Naive thymus-derived CD4-positive, alpha-beta T cell (primary cell): ENCODE measurements at regions not wholly inside any gene's neighbourhood (a gene's known extent, or its start where the extent isn't known, plus 50 kb on each side); places are given as distances from the start of the nearest gene placed in this dataset.

ENCODE experiments used
- ATAC-seq: fragments of 150-1000 bp; cut with Tn5 transposase; 2 replicates; pipeline ENCODE4 v1.10.0; 2021; ENCODE audit warnings: mild to moderate bottlenecking, moderate library complexity
- CTCF ChIA-PET: fragments of 350-600 bp; sonication (Branson Sonifier 250); formaldehyde crosslinking; loops from one replicate; lab custom pipeline; 2021; ENCODE audit warnings: antibody characterized with exemption; lab: Charles Lee
- POLR2A ChIA-PET: fragments of 350-600 bp; sonication (Branson Sonifier 250); formaldehyde crosslinking; loops from one replicate; lab custom pipeline; 2021; ENCODE audit warnings: antibody characterized with exemption, inconsistent platforms; lab: Charles Lee
- DNase-seq, 9 donors: peaks; one replicate each; pipeline versions ENCODE4 v3.0.0 to v3.0.0-alpha.2; 2020 to 2022; ENCODE audit warnings: mixed read lengths in 1 of 9
- H3K27ac ChIP-seq: one replicate; pipeline ENCODE4 v1.7.0; 2013; ENCODE audit warnings: mild to moderate bottlenecking, low read depth, low read length, moderate library complexity
- H3K27me3 ChIP-seq, 2 donors: one replicate each; pipeline ENCODE4 v1.7.0; 2013; ENCODE audit warnings: low read length in 2 of 2, mild to moderate bottlenecking in 2 of 2, moderate library complexity in 2 of 2; ENCODE audit not compliant: control insufficient read depth in 2 of 2, insufficient read depth in 2 of 2
- H3K36me3 ChIP-seq, 3 experiments: 1 replicate in 2 of 3; 2 replicates in 1 of 3; pipeline ENCODE4 v1.7.0; 2013; ENCODE audit warnings: low read length in 3 of 3, mild to moderate bottlenecking in 3 of 3, moderate library complexity in 1 of 3; ENCODE audit not compliant: insufficient read depth in 3 of 3, control insufficient read depth in 2 of 3
- H3K4me1 ChIP-seq, 2 donors: one replicate each; pipeline ENCODE4 v1.7.0; 2013; ENCODE audit warnings: low read length in 2 of 2, mild to moderate bottlenecking in 2 of 2, moderate library complexity in 1 of 2; ENCODE audit not compliant: control insufficient read depth in 2 of 2, insufficient read depth in 2 of 2
- H3K4me3 ChIP-seq: 2 replicates; pipeline ENCODE4 v1.7.0; 2013; ENCODE audit warnings: mild to moderate bottlenecking, low read length
- H3K9me3 ChIP-seq, 3 experiments: 1 replicate in 2 of 3; 2 replicates in 1 of 3; pipeline ENCODE4 v1.7.0; 2013; ENCODE audit warnings: low read length in 3 of 3; ENCODE audit not compliant: control insufficient read depth in 2 of 3
- H3K27ac Mint-ChIP-seq, 9 donors: one replicate each; pipeline ENCODE4 v1.8.0; 2020 to 2022; ENCODE audit warnings: mixed read lengths in 9 of 9, mild to moderate bottlenecking in 8 of 9, moderate library complexity in 5 of 9, inconsistent platforms in 2 of 9
- H3K27me3 Mint-ChIP-seq, 5 donors: one replicate each; pipeline ENCODE4 v1.8.0; 2021 to 2022; ENCODE audit warnings: mixed read lengths in 5 of 5, mild to moderate bottlenecking in 1 of 5
- H3K36me3 Mint-ChIP-seq, 5 donors: one replicate each; pipeline ENCODE4 v1.8.0; 2020 to 2022; ENCODE audit warnings: mixed read lengths in 5 of 5, mild to moderate bottlenecking in 3 of 5, inconsistent platforms in 1 of 5
- H3K4me1 Mint-ChIP-seq, 7 donors: one replicate each; pipeline ENCODE4 v1.8.0; 2020 to 2022; ENCODE audit warnings: mixed read lengths in 7 of 7, mild to moderate bottlenecking in 3 of 7, inconsistent platforms in 1 of 7
- H3K4me3 Mint-ChIP-seq, 10 donors: one replicate each; pipeline ENCODE4 v1.8.0; 2020 to 2022; ENCODE audit warnings: mild to moderate bottlenecking in 10 of 10, mixed read lengths in 10 of 10, moderate library complexity in 6 of 10, inconsistent platforms in 2 of 10
- H3K9me3 Mint-ChIP-seq, 11 donors: one replicate each; pipeline ENCODE4 v1.8.0; 2020 to 2022; ENCODE audit warnings: mixed read lengths in 11 of 11, mild to moderate bottlenecking in 4 of 11, inconsistent platforms in 1 of 11, moderate library complexity in 1 of 11
- intact Hi-C, 2 donors: fragments of 100-400 bp; cut with micrococcal nuclease; formaldehyde crosslinking; loops; one replicate each; pipeline ENCODE4 v1.15.1; 2023

- ChIA-PET CTCF (interaction anchor here (4.4 kb wide), 1 partner anchor 1031 kb away, joined by 27 read pairs; no protein-coding TSS in a partner anchor), POLR2A (interaction anchor here (0.5 kb wide), 1 partner anchor 35 kb away, joined by 4 read pairs; no protein-coding TSS in a partner anchor)
- Mint-ChIP-seq H3K36me3 (no peaks in the 10 kb centered on the region), H3K9me3 (no peaks in the 10 kb centered on the region), H3K4me1 (peaks cover 0 to 13% (median 5%) of the 10 kb centered on the region in 7 donors), H3K27ac (no peak overlapping the region), H3K4me3 (no peak overlapping the region), H3K27me3 (peaks cover 0 to 7% (median 4%) of the 10 kb centered on the region in 5 donors)
- peak; percentile 12 for ATAC-seq
- DNase-seq: no peak
- H3K27me3 ChIP-seq: no peaks in the 10 kb centered on the region
- H3K4me3 ChIP-seq: no peak overlapping the region
- peaks cover 0 to 3% of the 10 kb centered on the region in 2 donors for H3K4me1 ChIP-seq
- no peak overlapping the region for H3K27ac ChIP-seq
- H3K36me3 ChIP-seq: no peaks in the 10 kb centered on the region
- H3K9me3 ChIP-seq: no peaks in the 10 kb centered on the region
- intact Hi-C loops: loop anchor here in 1 of 2 donors (5.0 kb wide), 3 partner anchors 202 to 1197 kb away; no protein-coding TSS in a partner anchor
Measured at GRCh38 chr2:217714287-217714751, 288.5 kb downstream of the TNS1 start.

GRCh38 chr2:217713395-217714286 is 289.2 kb downstream of the TNS1 start:
- no peak overlapping the region for H3K4me3 ChIP-seq
- H3K4me3 Mint-ChIP-seq: no peak overlapping the region
- no peak overlapping the region for H3K27ac ChIP-seq
- ChIA-PET CTCF (interaction anchor here (0.5 to 4.4 kb wide), 12 partner anchors 9 to 1030 kb away, joined by 3 to 27 read pairs (median 4); no protein-coding TSS in a partner anchor), POLR2A (interaction anchor here (0.5 kb wide), 1 partner anchor 35 kb away, joined by 4 read pairs; no protein-coding TSS in a partner anchor)
- peaks cover 0 to 13% (median 5%) of the 10 kb centered on the region in 7 donors for H3K4me1 Mint-ChIP-seq
- H3K27me3 Mint-ChIP-seq: peaks cover 0 to 7% (median 4%) of the 10 kb centered on the region in 5 donors
- DNase-seq: peak; percentile 42 to 77 (median 66)
- no peaks in the 10 kb centered on the region for H3K36me3 Mint-ChIP-seq
- no peaks in the 10 kb centered on the region for H3K27me3 ChIP-seq
- no peaks in the 10 kb centered on the region for H3K36me3 ChIP-seq
- peak; percentile 84 for ATAC-seq
- H3K9me3 Mint-ChIP-seq: no peaks in the 10 kb centered on the region
- no peaks in the 10 kb centered on the region for H3K9me3 ChIP-seq
- H3K4me1 ChIP-seq: peaks cover 0 to 3% of the 10 kb centered on the region in 2 donors
- H3K27ac Mint-ChIP-seq: no peak overlapping the region
- intact Hi-C loops: loop anchor here (1.0 to 5.0 kb wide), 9 partner anchors 43 to 1196 kb away; no protein-coding TSS in a partner anchor

- DNase-seq (no peak), ATAC-seq (no peak)
- Mint-ChIP-seq H3K4me3 (no peak overlapping the region), H3K27me3 (peaks cover 0 to 7% (median 0%) of the 10 kb centered on the region in 5 donors), H3K9me3 (no peaks in the 10 kb centered on the region), H3K27ac (no peak overlapping the region), H3K4me1 (peaks cover 0 to 13% (median 5%) of the 10 kb centered on the region in 7 donors), H3K36me3 (no peaks in the 10 kb centered on the region)
- no peak overlapping the region for H3K27ac ChIP-seq
- ChIA-PET CTCF (interaction anchor here (1.0 to 4.4 kb wide), 5 partner anchors 10 to 1029 kb away, joined by 3 to 27 read pairs (median 4); no protein-coding TSS in a partner anchor), POLR2A (no interaction called here)
- no peaks in the 10 kb centered on the region for H3K36me3 ChIP-seq
- no peak overlapping the region for H3K4me3 ChIP-seq
- H3K9me3 ChIP-seq: no peaks in the 10 kb centered on the region
- intact Hi-C loops: loop anchor here in 1 of 2 donors (2.0 to 5.0 kb wide), 4 partner anchors 62 to 1195 kb away; no protein-coding TSS in a partner anchor
- no peaks in the 10 kb centered on the region for H3K27me3 ChIP-seq
- peaks cover 0 to 3% of the 10 kb centered on the region in 2 donors for H3K4me1 ChIP-seq
Measured at GRCh38 chr2:217712431-217712830, 290.4 kb downstream of the TNS1 start.

- Mint-ChIP-seq H3K27ac (no peak overlapping the region), H3K4me1 (peaks cover 0 to 13% (median 3%) of the 10 kb centered on the region in 7 donors), H3K27me3 (peaks cover 0 to 7% (median 3%) of the 10 kb centered on the region in 5 donors), H3K9me3 (no peaks in the 10 kb centered on the region), H3K36me3 (no peaks in the 10 kb centered on the region), H3K4me3 (no peak overlapping the region)
- no peak overlapping the region for H3K4me3 ChIP-seq
- no peaks in the 10 kb centered on the region for H3K27me3 ChIP-seq
- no peaks in the 10 kb centered on the region for H3K36me3 ChIP-seq
- DNase-seq: no peak
- H3K4me1 ChIP-seq: peaks cover 0 to 3% of the 10 kb centered on the region in 2 donors
- no peak for ATAC-seq
- CTCF ChIA-PET: no interaction called here
- POLR2A ChIA-PET: no interaction called here
- intact Hi-C loops: loop anchor here in 1 of 2 donors (5.0 kb wide), 3 partner anchors 199 to 1194 kb away; no protein-coding TSS in a partner anchor
- H3K27ac ChIP-seq: no peak overlapping the region
- H3K9me3 ChIP-seq: no peaks in the 10 kb centered on the region
Measured at GRCh38 chr2:217711188-217711587, 291.6 kb downstream of the TNS1 start.

GRCh38 chr2:217710211-217710765 is 292.5 kb downstream of the TNS1 start:
- H3K36me3 ChIP-seq: no peaks in the 10 kb centered on the region
- peaks cover 0 to 13% (median 3%) of the 10 kb centered on the region in 7 donors for H3K4me1 Mint-ChIP-seq
- no peak overlapping the region for H3K4me3 Mint-ChIP-seq
- H3K27me3 ChIP-seq: no peaks in the 10 kb centered on the region
- ChIA-PET CTCF (no interaction called here), POLR2A (no interaction called here)
- no peak overlapping the region for H3K27ac Mint-ChIP-seq
- intact Hi-C loops: loop anchor here in 1 of 2 donors (5.0 kb wide), 3 partner anchors 198 to 1193 kb away; no protein-coding TSS in a partner anchor
- H3K27me3 Mint-ChIP-seq: peaks cover 0 to 7% (median 3%) of the 10 kb centered on the region in 5 donors
- H3K27ac ChIP-seq: no peak overlapping the region
- ATAC-seq: no peak
- no peaks in the 10 kb centered on the region for H3K9me3 Mint-ChIP-seq
- DNase-seq: no peak
- H3K9me3 ChIP-seq: no peaks in the 10 kb centered on the region
- peaks cover 0 to 3% of the 10 kb centered on the region in 2 donors for H3K4me1 ChIP-seq
- H3K36me3 Mint-ChIP-seq: no peaks in the 10 kb centered on the region
- no peak overlapping the region for H3K4me3 ChIP-seq

GRCh38 chr2:217709478-217710210 is 293.2 kb downstream of the TNS1 start:
- peaks cover 0 to 11% (median 2%) of the 10 kb centered on the region in 7 donors for H3K4me1 Mint-ChIP-seq
- CTCF ChIA-PET: no interaction called here

More at GRCh38 chr2:217709478-217710210, 293.2 kb downstream of the TNS1 start:
- H3K27ac Mint-ChIP-seq: no peak overlapping the region
- no peaks in the 10 kb centered on the region for H3K36me3 ChIP-seq
- peaks cover 0 to 4% (median 2%) of the 10 kb centered on the region in 5 donors for H3K27me3 Mint-ChIP-seq
- no peak overlapping the region for H3K27ac ChIP-seq
- H3K4me3 Mint-ChIP-seq: no peak overlapping the region
- intact Hi-C loops: loop anchor here in 1 of 2 donors (5.0 kb wide), 3 partner anchors 197 to 1192 kb away; no protein-coding TSS in a partner anchor
- no peaks in the 10 kb centered on the region for H3K9me3 ChIP-seq
- H3K9me3 Mint-ChIP-seq: no peaks in the 10 kb centered on the region
- no peaks in the 10 kb centered on the region for H3K27me3 ChIP-seq
- DNase-seq (no peak), ATAC-seq (no peak)
- no peak overlapping the region for H3K4me3 ChIP-seq
- POLR2A ChIA-PET: no interaction called here
- H3K36me3 Mint-ChIP-seq: no peaks in the 10 kb centered on the region
- peaks cover 0 to 3% of the 10 kb centered on the region in 2 donors for H3K4me1 ChIP-seq
